ENCODE measurements at regions not wholly inside any gene's neighbourhood (a gene's known extent, or its start where the extent isn't known, plus 50 kb on each side); places are given as distances from the start of the nearest gene placed in this dataset.

- no peak for TF ChIP-seq EGR1 (IDR thresholded peaks at IDR 0.05; ENCODE audit: borderline replicate concordance, low read depth, low read length)
- no peak for TF ChIP-seq EP300 (IDR thresholded peaks at IDR 0.05; ENCODE audit: borderline replicate concordance in 1 of 2, low read depth in 2 of 2, low read length in 2 of 2)
- TF ChIP-seq, protein P1, sequence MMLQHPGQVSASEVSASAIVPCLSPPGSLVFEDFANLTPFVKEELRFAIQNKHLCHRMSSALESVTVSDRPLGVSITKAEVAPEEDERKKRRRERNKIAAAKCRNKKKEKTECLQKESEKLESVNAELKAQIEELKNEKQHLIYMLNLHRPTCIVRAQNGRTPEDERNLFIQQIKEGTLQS (IDR thresholded peaks at IDR 0.05; ENCODE audit: insufficient read depth, low read depth, low read length), result no peak
- no peak for TF ChIP-seq CTCF (IDR thresholded peaks at IDR 0.05; ENCODE audit: control extremely low read depth in 1 of 3, insufficient read depth in 1 of 3, low read depth in 1 of 3, low read length in 3 of 3)
- no peak for TF ChIP-seq ZNF274 (IDR thresholded peaks at IDR 0.05; ENCODE audit: borderline replicate concordance, extremely low read depth, low read length)
These were observed 861.9 kb upstream of the SEMA6D start for GRCh38 chr15:46855388-46855787.

Measured in H1 (cell line).